HG03521 (cell line): ENCODE measurements at regions not wholly inside any gene's neighbourhood (a gene's known extent, or its start where the extent isn't known, plus 50 kb on each side); places are given as distances from the start of the nearest gene placed in this dataset.
A peak's percentile ranks its signal among the peaks of the same experiment; 100 is the strongest.

ENCODE experiments used
- ATAC-seq: cut with Tn5 transposase; IDR thresholded peaks from one replicate; pipeline ENCODE4 v1.9.1; 2021; ENCODE audit warnings: mild to moderate bottlenecking, moderate library complexity; ENCODE audit not compliant: unreplicated experiment

- ATAC-seq: no peak
Observed at GRCh38 chr16:72286936-72287620, 115.1 kb upstream of the PMFBP1 start.

GRCh38 chr16:72285728-72286127, 113.8 kb upstream of the PMFBP1 start:
- ATAC-seq: no peak

- ATAC-seq: no peak
Observed at GRCh38 chr16:72285324-72285723, 113.4 kb upstream of the PMFBP1 start.

GRCh38 chr16:72284042-72284789, 112.3 kb upstream of the PMFBP1 start:
- no peak for ATAC-seq

GRCh38 chr16:72282362-72282761, 110.4 kb upstream of the PMFBP1 start:
- ATAC-seq: no peak

- no peak for ATAC-seq
Observed at GRCh38 chr16:72278301-72278700, 106.3 kb upstream of the PMFBP1 start.

GRCh38 chr16:72277749-72278148, 105.8 kb upstream of the PMFBP1 start:
- ATAC-seq: no peak

GRCh38 chr16:72271699-72272240, 99.8 kb upstream of the PMFBP1 start:
- no peak for ATAC-seq

GRCh38 chr16:72270531-72270930, 98.6 kb upstream of the PMFBP1 start:
- ATAC-seq: no peak

- no peak for ATAC-seq
Observed at GRCh38 chr16:72266836-72267235, 94.9 kb upstream of the PMFBP1 start.

- ATAC-seq: no peak
Observed at GRCh38 chr16:72264771-72265170, 92.8 kb upstream of the PMFBP1 start.

- no peak for ATAC-seq
Observed at GRCh38 chr16:72262711-72263110, 90.8 kb upstream of the PMFBP1 start.

- no peak for ATAC-seq
Observed at GRCh38 chr16:72261127-72261526, 89.2 kb upstream of the PMFBP1 start.

- ATAC-seq: no peak
Observed at GRCh38 chr16:72256398-72257066, 84.6 kb upstream of the PMFBP1 start.

GRCh38 chr16:72255786-72256185, 83.8 kb upstream of the PMFBP1 start:
- no peak for ATAC-seq

GRCh38 chr16:72247821-72248253, 75.9 kb upstream of the PMFBP1 start:
- ATAC-seq: no peak

- ATAC-seq: peak; percentile 81
Observed at GRCh38 chr16:72246423-72246822, 74.5 kb upstream of the PMFBP1 start.

GRCh38 chr16:72244853-72245252, 72.9 kb upstream of the PMFBP1 start:
- ATAC-seq: no peak

- no peak for ATAC-seq
Observed at GRCh38 chr16:72243621-72244020, 71.7 kb upstream of the PMFBP1 start.

- ATAC-seq: no peak
Observed at GRCh38 chr16:72242757-72243156, 70.8 kb upstream of the PMFBP1 start.

- ATAC-seq: no peak
Observed at GRCh38 chr16:72241930-72242329, 70.0 kb upstream of the PMFBP1 start.

- ATAC-seq: no peak
Observed at GRCh38 chr16:72241008-72241407, 69.1 kb upstream of the PMFBP1 start.
